Loucy (cell line): ENCODE measurements at regions not wholly inside any gene's neighbourhood (a gene's known extent, or its start where the extent isn't known, plus 50 kb on each side); places are given as distances from the start of the nearest gene placed in this dataset.

Source experiments
- EZH2phosphoT487 ChIP-seq: fragments of 200-600 bp; IDR thresholded peaks from 2 replicates; pipeline ENCODE4 v1.6.1; 2018; ENCODE audit warnings: antibody characterized with exemption, mild to moderate bottlenecking, moderate library complexity, borderline replicate concordance
- TF ChIP-seq, protein P1 (sequence below): fragments of 200-600 bp; sonication (generic); conservative IDR thresholded peaks from 2 replicates; pipeline ENCODE4 v1.5.1; 2014; ENCODE audit warnings: mild to moderate bottlenecking, antibody characterized with exemption, low read length

GRCh38 chr12:125922330-125922729 is 857.1 kb downstream of the AACS start:
- TF ChIP-seq, protein P1, sequence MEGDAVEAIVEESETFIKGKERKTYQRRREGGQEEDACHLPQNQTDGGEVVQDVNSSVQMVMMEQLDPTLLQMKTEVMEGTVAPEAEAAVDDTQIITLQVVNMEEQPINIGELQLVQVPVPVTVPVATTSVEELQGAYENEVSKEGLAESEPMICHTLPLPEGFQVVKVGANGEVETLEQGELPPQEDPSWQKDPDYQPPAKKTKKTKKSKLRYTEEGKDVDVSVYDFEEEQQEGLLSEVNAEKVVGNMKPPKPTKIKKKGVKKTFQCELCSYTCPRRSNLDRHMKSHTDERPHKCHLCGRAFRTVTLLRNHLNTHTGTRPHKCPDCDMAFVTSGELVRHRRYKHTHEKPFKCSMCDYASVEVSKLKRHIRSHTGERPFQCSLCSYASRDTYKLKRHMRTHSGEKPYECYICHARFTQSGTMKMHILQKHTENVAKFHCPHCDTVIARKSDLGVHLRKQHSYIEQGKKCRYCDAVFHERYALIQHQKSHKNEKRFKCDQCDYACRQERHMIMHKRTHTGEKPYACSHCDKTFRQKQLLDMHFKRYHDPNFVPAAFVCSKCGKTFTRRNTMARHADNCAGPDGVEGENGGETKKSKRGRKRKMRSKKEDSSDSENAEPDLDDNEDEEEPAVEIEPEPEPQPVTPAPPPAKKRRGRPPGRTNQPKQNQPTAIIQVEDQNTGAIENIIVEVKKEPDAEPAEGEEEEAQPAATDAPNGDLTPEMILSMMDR: no peak
- TF ChIP-seq EZH2phosphoT487: no peak
